ENCODE measurements at regions not wholly inside any gene's neighbourhood (a gene's known extent, or its start where the extent isn't known, plus 50 kb on each side); places are given as distances from the start of the nearest gene placed in this dataset.

GRCh38 chr10:28970231-28970630 is 292.9 kb downstream of the BAMBI start:
- no peak for TF ChIP-seq CTCF (IDR thresholded peaks at IDR 0.05)
- no peak for TF ChIP-seq POLR2A (IDR thresholded peaks at IDR 0.05)

Data from tibial nerve (tissue), 3 donors.